ENCODE measurements at regions not wholly inside any gene's neighbourhood (a gene's known extent, or its start where the extent isn't known, plus 50 kb on each side); places are given as distances from the start of the nearest gene placed in this dataset.

DNA sequence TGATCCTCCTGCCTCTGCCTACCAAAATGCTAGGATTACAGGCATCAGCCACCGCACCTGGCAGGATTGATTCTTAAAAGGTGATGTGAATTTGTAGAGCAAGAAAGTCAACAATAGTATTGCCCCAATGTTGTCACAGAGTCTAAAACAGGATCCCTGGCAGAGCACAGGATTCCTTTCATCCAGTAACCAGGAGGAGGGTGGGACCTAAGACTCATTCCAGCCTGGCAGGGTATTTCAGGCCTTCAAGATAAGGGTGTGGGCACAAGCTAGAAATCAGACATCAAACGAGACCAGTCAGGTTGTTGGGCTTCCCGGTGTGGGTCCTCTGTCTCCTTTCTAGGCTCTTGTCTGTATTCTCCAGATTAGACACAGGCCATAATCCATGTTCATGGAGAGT, 511.4 kb downstream of the BCL11A start:
- DNase-seq = no peak

DNA sequence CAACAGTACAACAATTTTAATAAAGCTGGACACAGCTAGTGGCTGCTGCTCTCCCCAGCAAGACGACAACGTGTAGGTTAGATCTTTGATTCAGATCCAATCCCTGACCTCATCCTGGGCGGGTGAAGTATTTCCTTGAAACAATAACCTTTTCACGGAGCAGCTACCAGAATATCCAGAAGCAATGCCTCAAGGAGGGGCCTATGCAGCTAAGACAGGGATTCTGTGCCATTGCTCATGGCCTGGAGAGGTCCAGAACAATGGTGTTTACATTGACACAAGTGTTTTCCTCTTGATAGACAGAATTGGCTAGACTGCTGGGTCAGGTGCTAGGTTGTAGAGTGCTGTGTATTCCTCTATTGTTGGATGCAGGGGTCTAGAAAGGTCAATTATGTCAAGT, 520.1 kb downstream of the BCL11A start:
- no peak for DNase-seq

DNA sequence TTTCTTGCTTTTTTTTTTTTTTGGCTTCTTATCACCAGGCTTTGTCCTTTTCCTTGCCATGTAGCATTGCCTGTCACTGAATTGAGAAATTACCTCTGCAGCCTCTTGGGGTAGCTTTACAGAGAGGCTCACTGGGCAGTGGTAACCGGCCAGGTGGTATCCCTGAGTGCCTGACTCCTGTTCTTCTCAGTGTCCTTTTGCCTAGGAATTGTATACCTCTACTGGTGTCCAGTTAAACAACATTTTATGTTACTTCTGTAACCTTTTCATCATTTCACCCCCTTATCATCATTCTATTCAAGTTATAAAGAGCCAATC, 523.9 kb downstream of the BCL11A start:
- DNase-seq = no peak

DNA sequence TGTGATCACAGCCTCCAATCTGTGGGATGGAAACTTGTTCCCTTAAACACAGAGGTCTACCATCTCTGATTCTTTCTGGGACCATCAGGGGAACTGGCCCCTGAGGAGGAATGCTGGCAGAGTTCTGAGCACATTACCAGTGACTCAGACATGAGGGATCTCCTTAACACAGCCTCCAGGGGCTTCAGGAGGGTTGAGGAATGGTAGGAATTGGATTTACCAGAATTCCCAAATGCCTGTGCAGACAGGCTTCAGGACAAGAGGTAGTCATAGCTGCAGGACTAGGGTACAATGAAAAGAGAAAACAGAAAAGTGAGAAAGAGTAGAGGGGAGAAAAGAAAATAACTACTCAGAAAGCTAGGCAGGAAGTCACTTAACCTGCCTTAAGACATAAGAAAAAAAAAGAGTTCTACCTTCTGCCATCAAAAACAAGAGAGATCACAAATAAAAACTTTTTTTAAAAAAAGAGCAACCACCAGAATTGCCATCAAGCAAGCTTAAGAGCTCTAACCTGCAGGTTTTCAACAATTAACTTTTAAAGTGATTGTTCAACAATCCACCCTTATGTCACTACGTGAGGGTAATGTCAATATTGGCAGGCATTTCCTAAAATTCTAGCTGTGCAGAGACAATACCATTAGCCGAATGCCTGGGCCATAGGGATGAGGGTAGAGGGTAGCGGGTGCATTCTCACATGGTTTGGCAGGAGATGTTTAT, 524.4 kb downstream of the BCL11A start:
- DNase-seq = no peak

DNA sequence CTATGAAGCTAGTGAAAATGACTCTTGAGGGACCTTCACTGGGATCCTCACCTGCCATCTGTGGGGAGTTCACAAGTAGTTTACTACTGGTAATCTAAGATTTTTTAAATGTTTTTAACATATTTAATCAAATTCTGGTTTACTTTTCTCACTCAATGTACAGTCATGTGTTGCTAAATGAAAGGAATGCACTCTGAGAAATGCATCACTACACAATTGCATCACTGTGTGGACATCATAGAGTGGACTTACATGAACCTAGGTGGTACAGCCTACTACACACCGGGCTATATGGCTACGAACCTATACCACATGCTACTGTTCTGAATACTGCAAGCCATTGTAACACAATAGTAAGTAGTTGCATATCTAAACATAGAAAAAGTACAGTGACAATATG, 528.0 kb downstream of the BCL11A start:
- DNase-seq = no peak

DNA sequence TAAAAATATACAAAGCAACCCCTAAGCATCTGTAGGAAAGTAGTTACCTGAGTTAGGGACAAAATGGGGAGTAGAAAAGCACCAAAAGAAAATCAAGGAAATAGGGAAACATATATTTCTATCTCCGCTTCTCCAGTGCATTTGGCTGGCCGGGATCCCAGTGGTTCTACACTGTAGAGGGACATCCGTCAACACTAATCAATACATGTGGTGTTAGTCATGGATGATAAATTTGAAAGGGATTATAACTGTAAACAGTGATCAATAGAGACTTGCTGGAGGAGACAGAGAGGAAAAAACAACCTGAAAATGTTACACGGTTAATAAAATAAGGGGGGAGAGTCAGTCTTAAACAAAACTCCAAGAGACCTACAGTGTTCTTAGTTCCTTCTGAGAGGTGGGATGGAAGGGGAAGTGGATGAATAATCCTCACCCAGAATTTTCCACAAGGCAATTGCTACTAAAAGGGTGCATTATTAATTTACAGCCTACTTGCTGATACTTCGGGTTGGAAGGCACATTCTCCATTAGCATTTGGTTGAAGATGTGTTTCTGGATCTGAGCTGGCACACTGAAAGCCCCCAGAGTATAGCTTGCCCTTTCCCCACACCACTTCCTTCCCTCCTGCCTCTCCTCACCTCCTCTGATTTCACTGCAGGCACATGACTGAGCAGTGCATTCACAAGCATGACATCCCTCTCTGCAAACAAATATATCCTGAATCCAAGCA, 530.0 kb downstream of the BCL11A start:
- no peak for DNase-seq

DNA sequence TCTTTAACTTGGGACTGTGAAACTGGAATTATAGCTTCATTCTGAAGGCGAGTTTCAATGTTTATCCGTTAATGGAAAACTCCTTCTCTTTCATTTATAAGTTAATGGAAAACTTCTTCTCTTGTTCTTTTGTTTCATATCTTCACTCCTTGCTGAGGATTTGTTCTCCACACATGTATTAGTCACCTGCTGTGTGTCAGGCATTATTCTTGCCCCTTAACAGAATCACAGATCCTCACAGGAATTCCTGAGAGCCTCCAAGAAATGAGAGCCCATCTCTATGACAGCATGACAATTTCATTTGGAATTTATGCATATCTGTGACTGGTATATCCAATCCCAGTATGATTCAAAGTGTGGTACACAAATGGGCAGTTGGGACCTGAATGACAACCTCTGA, 545.8 kb downstream of the BCL11A start:
- DNase-seq = no peak

DNA sequence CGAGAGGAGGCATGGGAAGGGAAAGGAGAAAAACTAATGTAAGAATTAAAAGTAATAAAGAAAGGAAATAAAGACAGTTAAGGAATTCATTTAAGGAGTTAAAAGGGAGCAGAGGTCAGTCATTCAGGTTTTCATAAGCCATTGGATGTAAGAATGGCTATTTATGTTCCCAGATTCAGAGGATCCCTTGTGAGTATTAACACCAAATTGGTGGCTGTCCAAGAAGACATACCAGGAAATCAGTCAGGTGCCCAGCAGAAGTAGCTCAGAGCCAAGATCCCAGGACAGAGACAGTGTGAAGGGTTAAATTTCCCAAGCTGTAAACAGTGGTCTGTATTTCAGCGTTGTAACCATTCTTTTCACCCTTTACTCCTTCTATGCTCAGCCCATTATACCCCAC, 550.4 kb downstream of the BCL11A start:
- DNase-seq = no peak

DNA sequence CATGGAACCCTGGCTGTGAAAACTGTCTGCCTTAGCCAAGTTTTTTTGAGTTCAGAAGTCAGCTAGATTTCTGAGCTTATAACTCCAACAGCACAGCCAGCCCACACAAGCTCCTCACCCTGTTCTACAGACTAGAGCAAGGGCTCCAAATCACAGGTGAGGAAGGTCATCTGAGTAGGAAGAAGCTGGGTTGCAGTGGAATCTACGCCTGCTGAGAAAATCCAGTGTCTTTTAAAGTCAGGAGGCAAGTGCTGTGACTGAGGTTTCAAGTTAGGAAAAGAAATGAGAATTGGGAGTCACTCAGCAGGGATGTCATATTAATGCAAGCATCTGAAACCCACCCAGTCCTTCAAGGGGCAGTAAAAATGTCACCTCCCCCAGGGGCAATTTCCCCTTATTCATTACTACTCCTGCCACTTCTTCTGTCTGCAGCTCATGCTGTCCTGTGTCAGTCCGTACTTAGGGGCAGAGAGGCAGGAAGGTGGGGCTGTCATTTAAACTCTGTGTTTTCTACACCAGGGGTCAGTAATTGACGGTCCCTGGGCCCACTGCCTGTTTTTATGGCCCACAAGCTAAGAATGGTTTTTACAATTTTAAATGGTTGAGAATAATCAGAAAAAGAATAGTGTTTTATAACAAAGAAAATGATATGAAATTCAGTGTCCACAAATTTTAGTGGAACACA, 551.1 kb downstream of the BCL11A start:
- no peak for DNase-seq

DNA sequence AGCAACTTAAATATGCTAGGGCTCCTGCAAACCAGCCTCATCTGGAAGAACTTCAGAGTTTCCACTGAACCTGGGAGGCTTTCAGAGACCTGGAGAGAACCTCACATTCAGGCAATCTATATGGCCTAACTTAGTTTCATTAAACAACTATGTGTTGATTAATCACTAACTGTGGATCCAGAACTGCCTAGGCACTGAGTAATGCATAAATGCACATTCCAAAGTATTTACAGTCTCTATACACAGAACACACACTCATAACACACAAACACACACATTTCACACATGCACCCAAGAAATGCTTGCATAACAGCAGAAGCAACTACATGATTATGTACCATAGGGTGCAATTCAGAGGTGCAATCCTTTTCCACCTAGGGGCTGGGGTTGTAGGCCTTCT, 552.8 kb downstream of the BCL11A start:
- DNase-seq = no peak

DNA sequence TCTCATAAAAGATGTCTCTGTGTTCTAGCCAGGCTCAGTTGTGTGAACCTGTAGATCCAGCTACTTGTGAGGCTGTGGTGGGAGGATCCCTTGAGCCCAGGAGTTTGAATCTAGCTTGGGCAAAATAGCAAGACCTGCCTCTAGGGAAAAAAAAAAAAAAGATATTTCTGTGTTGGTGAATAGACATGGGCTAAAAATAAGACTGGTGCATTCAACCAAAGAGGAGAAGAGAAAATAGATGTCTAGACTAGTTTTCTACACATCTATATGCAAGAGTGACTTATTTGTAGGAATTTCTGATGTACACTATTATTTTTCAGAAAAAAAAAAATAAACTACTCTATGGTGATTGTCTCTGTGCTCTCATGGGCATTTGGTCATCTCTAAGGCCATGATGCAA, 555.1 kb downstream of the BCL11A start:
- DNase-seq = no peak

DNA sequence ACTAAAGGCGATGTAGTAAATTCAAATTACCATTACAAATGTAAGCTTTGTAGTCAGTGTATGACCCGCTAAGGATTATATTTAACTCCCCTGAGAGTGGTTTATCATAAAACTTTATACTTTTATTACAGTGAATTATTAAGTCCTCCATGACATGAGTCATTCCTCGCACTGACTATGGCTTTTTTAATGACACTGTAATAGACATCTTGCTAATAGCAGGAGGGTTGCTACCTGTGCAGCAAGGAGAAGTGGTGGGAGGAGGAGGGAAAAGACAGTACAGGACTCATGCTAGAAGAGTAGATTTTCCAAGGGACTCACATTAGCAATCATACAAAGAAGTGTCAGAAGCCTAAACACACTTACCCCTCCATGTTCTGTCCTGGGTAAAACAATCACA, 556.1 kb downstream of the BCL11A start:
- no peak for DNase-seq

DNA sequence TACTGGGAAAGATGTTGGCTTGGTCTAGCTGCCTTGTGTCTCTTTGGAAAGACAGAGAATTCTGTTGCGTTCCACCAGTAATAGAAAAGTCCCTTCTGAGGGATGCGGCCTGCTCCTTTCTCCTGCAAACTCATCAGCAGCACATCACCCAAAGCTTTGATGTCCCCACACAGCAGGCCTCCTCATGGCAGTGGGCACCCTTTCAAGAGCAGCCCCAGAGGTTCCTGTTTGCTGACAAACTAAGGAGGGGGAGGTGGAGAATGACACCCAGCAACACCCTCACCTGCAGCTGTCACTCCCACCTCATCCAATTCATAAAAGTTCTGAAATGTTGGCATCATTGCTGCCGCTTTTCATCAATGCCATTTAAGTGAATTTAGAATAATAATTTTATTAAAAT, 556.6 kb downstream of the BCL11A start:
- no peak for DNase-seq

DNA sequence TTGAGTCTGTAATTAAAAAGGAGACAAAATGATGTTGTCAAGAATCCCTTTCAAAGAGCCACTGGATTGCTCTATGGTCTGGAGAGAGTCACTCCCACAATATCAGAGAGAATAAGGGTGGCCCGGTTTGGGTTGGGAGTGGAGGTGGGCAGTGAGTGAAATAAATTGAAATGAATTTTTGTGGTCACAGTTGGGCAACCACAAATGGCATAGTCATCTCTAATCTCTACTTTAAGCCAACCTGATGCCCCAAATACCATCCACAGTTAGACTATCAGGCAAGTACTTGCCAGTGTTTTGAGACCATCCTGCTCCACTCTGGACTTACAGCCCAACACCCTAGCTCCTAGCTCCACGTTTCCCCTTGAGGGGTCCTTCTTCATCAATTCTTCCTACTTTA, 559.7 kb downstream of the BCL11A start:
- no peak for DNase-seq

DNA sequence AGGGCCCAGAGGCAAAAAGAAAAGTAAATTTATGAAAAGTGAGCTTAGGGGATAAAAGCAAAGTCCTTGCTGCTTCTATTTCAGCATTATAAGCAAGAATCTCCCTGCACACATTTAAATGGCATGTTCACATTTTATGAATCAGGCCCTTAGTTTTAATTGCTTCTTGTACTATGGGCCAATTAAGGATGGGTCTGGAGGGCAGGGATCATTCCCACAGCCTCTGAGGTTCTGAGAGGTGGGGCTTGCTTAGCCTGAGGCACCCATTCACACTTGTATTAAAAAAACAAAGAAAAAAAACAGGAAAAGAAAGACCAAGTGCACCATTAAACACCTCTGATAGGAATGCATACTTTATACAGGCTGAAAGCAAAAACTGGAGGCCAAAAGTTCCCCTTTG, 565.1 kb downstream of the BCL11A start:
- no peak for DNase-seq

DNA sequence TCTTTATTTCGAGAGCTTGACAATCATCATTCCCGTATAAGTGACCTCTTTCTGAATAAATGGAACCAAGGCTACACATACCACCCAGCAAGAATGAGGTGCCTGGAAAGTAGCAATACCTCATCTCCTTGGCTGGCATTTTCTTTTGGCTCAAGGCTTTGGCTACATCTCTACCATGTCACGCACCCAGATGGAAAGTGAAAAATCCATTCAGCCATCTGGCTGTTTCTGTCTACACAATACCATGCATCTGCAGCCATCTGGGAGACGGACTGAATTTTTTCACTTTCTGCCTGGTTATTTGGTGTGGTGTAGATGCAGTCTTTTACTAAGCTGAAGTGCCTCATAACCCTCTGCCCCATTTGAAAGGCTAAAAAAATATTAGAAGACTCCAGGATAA, 566.9 kb downstream of the BCL11A start:
- DNase-seq = no peak

DNA sequence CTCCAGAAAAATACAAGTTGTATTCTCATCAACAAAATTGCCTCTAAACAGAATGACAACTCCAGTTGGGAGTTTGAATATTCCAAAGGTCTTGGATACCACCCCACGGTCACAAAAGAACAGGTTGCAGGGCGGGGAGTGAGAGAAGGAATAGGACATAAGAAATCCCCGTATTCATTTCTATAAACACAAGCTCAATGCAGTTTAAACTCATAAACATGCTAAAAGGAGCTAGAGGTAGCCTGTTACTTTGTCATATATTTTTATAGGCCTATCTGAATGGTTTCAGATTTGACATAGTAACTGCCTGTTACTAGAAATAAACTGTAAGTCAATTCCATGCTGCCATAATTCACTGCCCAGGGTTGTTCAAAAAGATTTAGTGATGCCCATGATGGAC, 567.5 kb downstream of the BCL11A start:
- no peak for DNase-seq

DNA sequence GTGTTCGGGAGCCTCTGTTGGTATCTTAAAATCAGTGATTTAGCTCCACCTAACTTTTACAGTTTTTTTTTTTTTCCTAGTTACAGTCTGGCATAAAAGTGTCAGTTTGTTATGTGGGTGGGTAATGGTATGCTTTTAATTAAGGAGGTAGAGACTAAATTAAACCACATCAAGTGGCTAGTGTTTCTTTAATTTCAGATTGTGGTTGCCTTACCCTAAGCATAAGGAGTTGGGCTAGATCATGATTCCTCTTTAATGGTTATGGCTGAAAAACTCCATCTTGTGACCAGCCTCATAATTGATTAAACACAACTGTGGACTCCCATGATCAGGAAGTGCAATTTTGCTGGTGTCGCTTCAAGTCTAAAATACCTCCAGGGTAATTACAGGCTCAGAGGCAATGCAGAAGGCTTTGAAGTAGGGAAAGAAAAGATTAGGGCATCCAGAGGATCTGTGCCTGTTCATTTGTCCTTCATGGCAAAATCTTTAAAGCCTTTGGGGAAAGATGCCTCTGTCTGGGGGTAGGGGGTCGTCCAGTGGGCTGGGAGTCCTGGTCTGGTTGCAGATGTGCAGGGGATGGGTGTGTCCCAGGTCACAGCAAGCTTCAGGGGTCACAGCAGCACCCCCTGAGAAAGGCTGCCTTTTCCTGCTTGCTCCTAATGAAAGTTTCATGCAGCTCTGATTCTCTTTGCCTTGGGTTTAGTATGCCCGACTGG, 579.2 kb downstream of the BCL11A start:
- no peak for DNase-seq

DNA sequence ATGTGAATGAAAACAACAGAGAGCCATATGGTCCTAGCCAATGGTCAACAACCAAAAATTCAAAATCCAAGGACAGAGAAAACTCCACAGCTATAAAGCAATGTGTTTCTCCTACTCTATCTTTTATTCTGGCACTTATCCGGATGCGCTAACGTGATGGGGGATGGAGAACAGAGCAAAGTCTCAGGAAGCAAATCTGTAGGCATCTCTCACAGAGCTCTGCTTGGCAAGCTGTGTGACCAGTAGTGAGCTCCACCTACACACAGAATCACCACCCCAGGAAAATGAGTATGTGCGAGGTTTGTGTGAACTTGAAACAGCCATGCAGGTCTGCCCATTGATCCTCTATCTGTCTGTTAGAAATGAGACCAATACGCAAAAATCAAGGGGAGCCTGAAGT, 584.3 kb downstream of the BCL11A start:
- no peak for DNase-seq

DNA sequence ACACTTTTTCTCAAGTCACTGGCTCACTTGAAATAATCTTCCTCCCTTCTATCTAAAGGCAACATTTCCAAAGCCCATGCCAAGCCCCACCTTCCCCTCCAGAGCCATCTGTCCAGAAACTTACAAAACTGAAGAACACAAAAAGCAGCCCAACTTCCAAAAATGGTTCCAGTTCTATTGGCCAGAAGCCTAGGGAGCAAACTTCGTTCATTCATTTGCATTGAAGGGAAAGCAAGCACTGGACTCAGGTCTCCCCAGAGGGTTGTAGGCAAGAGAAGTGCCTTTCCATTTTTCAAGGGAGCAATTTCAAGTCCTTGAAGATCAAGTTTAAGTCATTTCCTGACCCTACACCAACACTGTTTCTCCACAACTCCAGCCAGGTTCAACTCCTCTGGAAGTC, 585.0 kb downstream of the BCL11A start:
- DNase-seq = no peak

DNA sequence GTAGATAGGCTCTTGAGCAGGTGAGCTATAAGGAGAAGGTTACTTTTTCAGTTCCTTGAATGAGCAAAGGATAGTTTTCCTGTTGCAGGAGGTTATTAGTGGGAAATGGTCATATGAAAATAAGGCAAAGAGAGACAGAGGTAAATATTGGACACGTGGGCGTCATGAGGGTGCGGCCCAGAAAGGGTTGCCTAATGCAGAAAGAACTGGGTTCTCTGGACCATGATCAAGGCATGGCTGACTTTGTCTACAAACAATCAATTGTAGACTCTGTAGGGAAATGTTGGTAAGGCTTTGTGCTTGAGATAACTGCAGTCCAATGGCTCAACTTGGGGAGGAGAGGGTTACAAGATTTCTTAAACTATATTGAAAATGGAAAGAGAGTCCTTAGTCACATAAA, 585.8 kb downstream of the BCL11A start:
- DNase-seq = no peak

DNA sequence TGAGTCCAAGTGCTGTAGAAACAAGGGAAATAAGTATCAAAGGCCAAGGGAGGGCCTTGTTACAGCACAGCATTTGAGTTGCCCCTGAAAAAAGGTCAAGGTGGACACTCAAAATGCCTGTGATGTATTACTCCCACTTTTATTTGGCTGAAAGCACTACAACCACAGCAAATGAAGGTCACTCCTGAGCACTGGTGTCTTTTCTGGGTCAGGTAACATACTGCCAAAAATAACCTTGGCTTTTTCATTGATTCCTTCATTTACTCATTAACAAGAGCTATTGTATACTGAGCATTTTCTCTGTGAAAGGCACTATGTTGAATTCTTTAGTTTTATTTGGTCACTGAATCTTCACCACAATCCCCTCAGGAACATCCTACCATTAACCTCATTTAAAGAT, 590.3 kb downstream of the BCL11A start:
- no peak for DNase-seq

DNA sequence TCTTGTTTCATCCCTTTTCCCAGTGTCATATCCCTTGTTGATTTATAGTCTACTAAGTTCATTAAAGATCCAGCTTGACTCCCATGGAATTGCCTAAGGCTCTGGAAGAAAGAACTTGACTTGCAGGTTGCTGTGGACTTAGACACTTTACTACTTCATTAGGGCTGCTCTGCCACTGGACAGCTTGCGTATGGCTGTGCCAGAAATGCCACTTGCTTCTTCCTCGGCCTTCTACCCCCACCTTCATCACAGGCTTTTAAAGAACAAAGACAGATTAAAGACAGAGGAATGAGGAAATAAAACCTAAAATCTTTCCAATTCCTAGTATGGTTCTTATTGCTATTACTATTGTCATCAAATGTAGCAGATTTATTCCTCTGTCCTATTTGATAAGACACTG, 591.7 kb downstream of the BCL11A start:
- no peak for DNase-seq

DNA sequence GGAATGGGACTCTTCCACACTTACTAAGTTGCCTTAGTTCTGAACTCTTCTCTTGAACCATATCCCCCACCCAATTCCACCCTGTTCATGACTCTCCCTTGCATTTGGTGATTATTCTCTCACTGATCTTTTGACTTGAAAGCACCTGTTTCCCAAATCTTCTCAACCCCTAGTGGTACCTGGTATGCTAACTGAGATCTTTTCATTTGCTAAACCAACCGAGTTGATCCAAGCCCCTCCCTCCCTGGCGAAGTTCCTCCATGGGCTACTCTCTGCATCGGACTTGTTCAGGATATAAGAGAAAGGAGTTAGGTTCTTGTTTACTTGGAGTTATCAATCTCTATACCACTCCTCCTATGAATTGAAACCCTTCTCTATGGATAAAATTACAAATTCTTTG, 593.5 kb downstream of the BCL11A start:
- no peak for DNase-seq

Data from CD4-positive, alpha-beta T cell treated with Interleukin-17A for 4 hours (primary cell).